PFSK-1 (cell line): ENCODE measurements at regions not wholly inside any gene's neighbourhood (a gene's known extent, or its start where the extent isn't known, plus 50 kb on each side); places are given as distances from the start of the nearest gene placed in this dataset.

Experiments
- FOXP2 ChIP-seq: optimal IDR thresholded peaks from 2 replicates; pipeline ENCODE3; 2011; ENCODE audit warnings: borderline replicate concordance, control low read depth, inconsistent platforms; ENCODE audit not compliant: insufficient read depth; ENCODE audit errors: extremely low read length, extremely low read depth
- POLR2AphosphoS5 ChIP-seq: IDR thresholded peaks from 2 replicates; pipeline ENCODE4 v1.6.1; 2012; ENCODE audit warnings: low read depth, mild to moderate bottlenecking, control low read depth, low read length, moderate library complexity
- REST ChIP-seq, 2 experiments: IDR thresholded peaks; 2 replicates each; pipeline versions ENCODE4 v1.6.1 to v1.8.0; 2011 to 2012; ENCODE audit warnings: low read depth in 2 of 2, low read length in 2 of 2, control low read depth in 1 of 2, inconsistent platforms in 1 of 2, mild to moderate bottlenecking in 1 of 2, moderate library complexity in 1 of 2; ENCODE audit not compliant: insufficient read depth in 1 of 2
- SIN3A ChIP-seq: IDR thresholded peaks from 2 replicates; pipeline ENCODE4 v1.6.1; 2012; ENCODE audit warnings: mild to moderate bottlenecking, low read length, moderate library complexity, borderline replicate concordance; ENCODE audit not compliant: insufficient read depth
- TAF1 ChIP-seq: IDR thresholded peaks from 2 replicates; pipeline ENCODE4 v1.6.1; 2012; ENCODE audit warnings: low read length, control low read depth, borderline replicate concordance; ENCODE audit not compliant: insufficient read depth

DNA sequence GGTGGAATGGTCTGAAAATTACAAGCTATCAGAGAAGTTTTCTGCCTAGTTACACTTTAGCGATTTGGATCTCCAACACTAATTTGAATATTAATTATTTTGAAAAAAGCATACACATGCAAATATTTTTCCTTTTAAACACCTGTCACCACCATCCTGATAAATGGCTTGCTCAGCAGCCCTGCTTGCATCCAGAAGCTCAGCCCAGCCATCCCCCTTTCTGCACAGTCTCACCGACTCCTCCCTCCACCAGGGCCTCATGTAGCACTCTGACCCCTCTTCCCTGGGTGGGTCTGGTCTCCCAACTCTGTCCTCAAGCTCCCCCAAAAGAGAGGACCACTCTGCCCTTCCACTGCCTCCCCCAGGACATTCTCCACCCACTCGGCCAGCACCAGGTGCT, 70.0 kb downstream of the C5orf15 start:
- TF ChIP-seq POLR2AphosphoS5 (no peak), REST (IDR thresholded peaks at IDR 0.05; ENCODE audit: insufficient read depth in 1 of 2, low read depth in 2 of 2, low read length in 2 of 2) (no peak)

DNA sequence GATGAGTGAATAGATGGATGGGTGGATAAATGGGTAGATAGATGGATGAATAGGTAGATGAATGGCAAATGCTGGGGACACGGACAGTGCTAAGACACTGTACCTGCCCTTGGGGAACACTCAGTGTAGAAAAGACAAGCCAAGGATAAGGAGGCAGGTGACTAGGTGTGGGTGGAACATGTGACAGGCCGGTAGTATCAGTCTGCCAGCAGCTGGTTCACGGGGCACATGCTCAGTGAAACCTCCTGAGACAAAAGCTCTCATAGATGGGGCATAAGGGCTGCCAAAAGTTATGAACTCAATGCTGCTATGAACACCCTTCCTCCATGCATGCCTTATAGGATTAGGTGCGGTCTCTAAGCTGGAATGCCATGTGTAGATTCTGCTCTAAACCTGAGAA, 71.0 kb downstream of the C5orf15 start:
- TF ChIP-seq TAF1 (no peak), REST (IDR thresholded peaks at IDR 0.05; ENCODE audit: insufficient read depth in 1 of 2, low read depth in 2 of 2, low read length in 2 of 2) (no peak), FOXP2 (no peak), SIN3A (no peak), POLR2AphosphoS5 (no peak)

DNA sequence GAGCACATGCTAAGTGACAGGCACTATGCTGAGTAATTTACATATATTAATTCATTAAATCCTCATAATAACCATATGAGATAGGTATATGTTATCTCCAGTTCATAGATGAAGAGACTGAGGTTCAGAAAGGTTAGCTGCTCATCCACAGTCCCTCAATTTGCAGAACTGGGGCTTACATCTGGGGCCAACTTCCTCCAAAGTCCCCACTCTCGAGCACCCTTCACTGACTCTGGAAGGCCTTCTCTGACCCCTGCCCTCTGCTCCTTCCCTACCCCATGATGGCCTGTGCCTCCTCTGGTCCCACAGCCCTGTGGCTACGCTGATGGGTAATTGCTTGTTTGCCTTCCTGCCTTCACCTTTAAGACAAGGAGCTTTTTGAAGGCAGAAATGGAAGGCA, 71.6 kb downstream of the C5orf15 start:
- TF ChIP-seq FOXP2 = no peak
- no peak for TF ChIP-seq SIN3A
- TF ChIP-seq REST (IDR thresholded peaks at IDR 0.05; ENCODE audit: insufficient read depth in 1 of 2, low read depth in 2 of 2, low read length in 2 of 2) = no peak
- TF ChIP-seq POLR2AphosphoS5 = no peak
- no peak for TF ChIP-seq TAF1

DNA sequence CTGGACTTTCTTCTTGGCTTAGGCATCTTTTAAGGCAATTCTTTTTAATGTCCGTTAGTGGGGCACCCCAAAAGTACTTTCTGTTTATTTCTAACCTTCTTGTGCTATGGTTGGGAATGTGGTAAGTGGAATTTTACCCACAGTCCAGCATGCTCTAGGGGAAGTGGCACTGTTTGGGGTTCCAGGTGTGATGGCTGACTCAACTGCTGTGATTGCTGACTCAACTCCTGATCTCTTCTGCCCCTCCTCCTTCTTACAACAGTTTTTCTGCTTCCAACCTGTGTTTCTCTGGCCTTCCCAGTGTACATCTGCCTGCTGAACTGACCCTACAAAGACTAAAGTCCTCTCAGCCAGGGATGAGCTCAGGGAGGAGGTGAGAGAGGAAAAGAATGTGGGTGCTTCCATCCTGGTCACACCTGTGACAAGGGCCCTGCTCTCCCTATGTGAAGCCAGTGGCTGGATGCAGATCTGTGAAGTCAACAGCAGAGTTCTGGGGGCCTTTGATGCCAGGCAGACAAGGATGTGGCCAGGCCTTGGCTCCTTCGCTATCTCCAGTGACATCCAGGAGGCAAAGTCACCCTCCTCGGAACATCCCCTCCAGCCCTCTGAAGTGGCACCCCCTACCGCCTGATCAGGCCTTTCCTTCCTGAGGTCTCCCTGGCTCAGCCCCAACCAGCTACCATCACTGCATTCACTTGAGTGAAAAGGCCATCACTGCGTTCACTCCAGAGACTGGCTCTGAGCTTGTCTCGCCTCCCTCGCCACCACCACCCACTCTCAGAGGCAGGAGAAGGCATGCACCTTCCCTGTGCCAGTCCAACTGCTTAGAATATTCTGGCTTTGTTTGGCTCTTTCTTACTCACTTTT, 72.2 kb downstream of the C5orf15 start:
- no peak for TF ChIP-seq FOXP2
- no peak for TF ChIP-seq SIN3A
- no peak for TF ChIP-seq TAF1
- TF ChIP-seq REST (IDR thresholded peaks at IDR 0.05; ENCODE audit: insufficient read depth in 1 of 2, low read depth in 2 of 2, low read length in 2 of 2) = no peak
- no peak for TF ChIP-seq POLR2AphosphoS5

- TF ChIP-seq TAF1 (no peak), POLR2AphosphoS5 (no peak), FOXP2 (no peak), REST (IDR thresholded peaks at IDR 0.05; ENCODE audit: insufficient read depth in 1 of 2, low read depth in 2 of 2, low read length in 2 of 2) (no peak), SIN3A (no peak)
Observed at GRCh38 chr5:133894143-133894542, 74.3 kb downstream of the C5orf15 start.
